GM12874 (cell line): ENCODE measurements at regions not wholly inside any gene's neighbourhood (a gene's known extent, or its start where the extent isn't known, plus 50 kb on each side); places are given as distances from the start of the nearest gene placed in this dataset.

Experiments used
- CTCF ChIP-seq: IDR thresholded peaks from 2 replicates; pipeline ENCODE4 v1.5.1; 2011; ENCODE audit warnings: low read depth, mild to moderate bottlenecking, control low read depth, low read length, moderate library complexity; ENCODE audit not compliant: insufficient read depth

GRCh38 chr4:167424341-167425256 lies 190.3 kb upstream of the SPOCK3 start:
- TF ChIP-seq CTCF = no peak

GRCh38 chr4:167428156-167428555 lies 193.9 kb upstream of the SPOCK3 start:
- TF ChIP-seq CTCF = no peak

GRCh38 chr4:167431371-167431770 lies 197.1 kb upstream of the SPOCK3 start:
- TF ChIP-seq CTCF = no peak

- no peak for TF ChIP-seq CTCF
These were observed 201.5 kb upstream of the SPOCK3 start for GRCh38 chr4:167435786-167436185.

- TF ChIP-seq CTCF = no peak
These were observed 209.5 kb upstream of the SPOCK3 start for GRCh38 chr4:167443841-167444240.

- no peak for TF ChIP-seq CTCF
These were observed 218.7 kb upstream of the SPOCK3 start for GRCh38 chr4:167452922-167453430.

GRCh38 chr4:167456619-167457018 lies 222.3 kb upstream of the SPOCK3 start:
- no peak for TF ChIP-seq CTCF
